ENCODE measurements at regions not wholly inside any gene's neighbourhood (a gene's known extent, or its start where the extent isn't known, plus 50 kb on each side); places are given as distances from the start of the nearest gene placed in this dataset.

DNA sequence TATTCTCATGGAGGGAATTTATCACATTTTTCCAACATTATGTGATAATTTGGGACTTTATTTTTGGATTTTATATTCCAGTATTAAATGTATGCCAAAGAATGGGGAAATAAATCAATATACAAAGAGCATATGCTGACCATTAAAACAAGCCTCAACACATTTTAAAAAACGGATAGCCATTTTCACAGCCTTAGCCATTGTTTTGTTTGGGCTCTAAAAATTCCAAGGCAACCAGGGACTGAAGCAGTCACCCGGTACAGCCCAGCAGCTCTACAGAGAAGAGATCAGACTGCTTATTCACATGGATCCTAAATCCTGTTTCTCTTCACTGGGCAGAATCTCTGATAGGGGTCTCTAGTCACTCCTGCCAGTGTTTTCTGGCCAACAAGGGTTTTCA lies 150.2 kb upstream of the OGFRL1 start:
- WGBS (ENCODE audit: extremely low coverage, insufficient coverage, low lambda C conversion rate): no CpG with 5 or more reads among the region's 2 CpGs
- no peak overlapping the region for H2BK120ac ChIP-seq (ENCODE audit: low read depth, low read length)
- H2BK5ac ChIP-seq (ENCODE audit: low read length): no peak overlapping the region
- H3K4me2 ChIP-seq (ENCODE audit: low read length): no peak overlapping the region
- no peak overlapping the region for H3K4ac ChIP-seq (ENCODE audit: low read depth, low read length)
- H2AK5ac ChIP-seq (ENCODE audit: low read length): no peak overlapping the region
- H3K18ac ChIP-seq (ENCODE audit: low read length): no peak overlapping the region
- no peak overlapping the region for H3K56ac ChIP-seq (ENCODE audit: low read length)
- H3K9ac ChIP-seq (ENCODE audit: low read length): no peak overlapping the region
- H3K79me1 ChIP-seq (ENCODE audit: low read length): no peaks in the 10 kb centered on the region
- no peaks in the 10 kb centered on the region for H3K4me1 ChIP-seq (ENCODE audit: control insufficient read depth, low read depth, low read length)
- H3K4me3 ChIP-seq (ENCODE audit: low read length): no peak overlapping the region
- no peak overlapping the region for H3K27ac ChIP-seq (ENCODE audit: low read depth, low read length)
- no peaks in the 10 kb centered on the region for H3K79me2 ChIP-seq (ENCODE audit: control insufficient read depth, insufficient read depth, low read length)
- H3K36me3 ChIP-seq (ENCODE audit: control insufficient read depth, insufficient read depth, low read length): no peaks in the 10 kb centered on the region
- H4K5ac ChIP-seq (ENCODE audit: low read length): no peak overlapping the region
- no peak overlapping the region for H3K23ac ChIP-seq (ENCODE audit: low read length)
- no peaks in the 10 kb centered on the region for H3K27me3 ChIP-seq (ENCODE audit: insufficient read depth, low read length, poor library complexity)
- no peak for DNase-seq
- no peak overlapping the region for H2BK15ac ChIP-seq (replicated peaks; ENCODE audit: low read depth)
- no peak overlapping the region for H4K8ac ChIP-seq (ENCODE audit: low read depth, low read length)

DNA sequence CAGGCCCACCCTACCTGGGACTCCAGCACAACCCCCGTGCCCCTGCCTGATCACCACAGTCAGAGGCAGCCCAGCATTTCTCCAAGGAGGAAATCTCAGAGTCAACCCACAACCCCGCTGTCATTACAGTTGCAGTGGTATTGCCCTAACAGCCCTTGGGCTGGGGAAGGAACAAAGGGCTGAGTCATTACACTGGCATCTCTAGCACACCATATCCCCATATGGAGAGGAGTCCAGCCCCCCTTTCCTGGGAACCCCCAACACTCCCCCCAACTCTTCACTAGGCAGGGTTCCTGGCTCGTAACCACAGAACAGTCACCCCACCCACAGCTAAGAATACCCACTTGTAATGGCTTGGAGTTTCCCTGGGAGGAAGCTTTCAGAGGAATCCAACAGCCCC lies 149.4 kb upstream of the OGFRL1 start:
- no peak overlapping the region for H3K4ac ChIP-seq (ENCODE audit: low read depth, low read length)
- no peak overlapping the region for H4K8ac ChIP-seq (ENCODE audit: low read depth, low read length)
- H3K9ac ChIP-seq (ENCODE audit: low read length): no peak overlapping the region
- H3K23ac ChIP-seq (ENCODE audit: low read length): no peak overlapping the region
- no peak overlapping the region for H3K56ac ChIP-seq (ENCODE audit: low read length)
- H3K4me2 ChIP-seq (ENCODE audit: low read length): no peak overlapping the region
- no peaks in the 10 kb centered on the region for H3K27me3 ChIP-seq (ENCODE audit: insufficient read depth, low read length, poor library complexity)
- H2BK15ac ChIP-seq (replicated peaks; ENCODE audit: low read depth): no peak overlapping the region
- no peak overlapping the region for H2AK5ac ChIP-seq (ENCODE audit: low read length)
- no peak overlapping the region for H3K18ac ChIP-seq (ENCODE audit: low read length)
- no peaks in the 10 kb centered on the region for H3K79me2 ChIP-seq (ENCODE audit: control insufficient read depth, insufficient read depth, low read length)
- no CpG with 5 or more reads among the region's 3 CpGs for WGBS (ENCODE audit: extremely low coverage, insufficient coverage, low lambda C conversion rate)
- DNase-seq: peak; percentile 18
- no peak overlapping the region for H4K5ac ChIP-seq (ENCODE audit: low read length)
- no peaks in the 10 kb centered on the region for H3K4me1 ChIP-seq (ENCODE audit: control insufficient read depth, low read depth, low read length)
- no peak overlapping the region for H3K4me3 ChIP-seq (ENCODE audit: low read length)
- H2BK120ac ChIP-seq (ENCODE audit: low read depth, low read length): no peak overlapping the region
- no peak overlapping the region for H3K27ac ChIP-seq (ENCODE audit: low read depth, low read length)
- no peaks in the 10 kb centered on the region for H3K36me3 ChIP-seq (ENCODE audit: control insufficient read depth, insufficient read depth, low read length)
- H2BK5ac ChIP-seq (ENCODE audit: low read length): no peak overlapping the region
- H3K79me1 ChIP-seq (ENCODE audit: low read length): no peaks in the 10 kb centered on the region

DNA sequence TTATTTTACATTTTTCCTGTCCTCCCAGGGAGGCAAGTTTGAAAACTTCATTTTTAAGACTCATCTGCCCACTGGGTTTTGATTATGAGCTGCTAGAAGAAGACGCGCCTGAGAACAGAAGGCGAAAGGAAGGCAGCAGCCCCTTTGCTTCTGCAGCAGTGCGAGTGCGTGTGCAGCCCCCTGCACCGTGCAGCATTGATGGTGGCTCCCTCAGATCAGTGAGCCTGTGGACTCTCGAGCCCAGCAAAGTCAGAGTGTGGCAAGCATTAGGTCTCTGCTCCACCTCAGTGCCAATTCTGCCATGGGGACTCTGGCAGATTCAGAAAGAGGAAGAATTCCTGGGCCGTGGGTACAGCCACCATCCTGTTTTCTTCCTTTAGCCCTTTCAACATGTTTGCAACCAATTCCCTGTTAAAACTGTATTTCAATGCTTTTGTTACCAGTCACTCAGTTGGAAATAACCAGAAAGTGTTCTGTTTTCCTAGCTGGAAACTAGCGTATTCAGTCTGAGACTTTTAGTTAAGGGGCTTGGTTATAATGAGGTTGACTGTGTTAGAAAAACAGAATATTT lies 134.8 kb upstream of the OGFRL1 start:
- no peak for DNase-seq
- Histone ChIP-seq H3K79me1 (ENCODE audit: low read length) (no peaks in the 10 kb centered on the region), H3K4me1 (ENCODE audit: control insufficient read depth, low read depth, low read length) (no peaks in the 10 kb centered on the region), H3K56ac (ENCODE audit: low read length) (no peak overlapping the region), H3K27me3 (ENCODE audit: insufficient read depth, low read length, poor library complexity) (no peaks in the 10 kb centered on the region), H4K5ac (ENCODE audit: low read length) (no peak overlapping the region), H3K9ac (ENCODE audit: low read length) (no peak overlapping the region), H3K4me2 (ENCODE audit: low read length) (no peak overlapping the region), H3K18ac (ENCODE audit: low read length) (no peak overlapping the region), H3K79me2 (ENCODE audit: control insufficient read depth, insufficient read depth, low read length) (no peaks in the 10 kb centered on the region), H2BK120ac (ENCODE audit: low read depth, low read length) (no peak overlapping the region), H2BK15ac (replicated peaks; ENCODE audit: low read depth) (no peak overlapping the region), H2AK5ac (ENCODE audit: low read length) (no peak overlapping the region), H4K8ac (ENCODE audit: low read depth, low read length) (no peak overlapping the region), H3K27ac (ENCODE audit: low read depth, low read length) (no peak overlapping the region), H2BK5ac (ENCODE audit: low read length) (no peak overlapping the region), H3K23ac (ENCODE audit: low read length) (no peak overlapping the region), H3K4ac (ENCODE audit: low read depth, low read length) (no peak overlapping the region), H3K4me3 (ENCODE audit: low read length) (no peak overlapping the region), H3K36me3 (ENCODE audit: control insufficient read depth, insufficient read depth, low read length) (no peaks in the 10 kb centered on the region)
- WGBS (ENCODE audit: extremely low coverage, insufficient coverage, low lambda C conversion rate): no CpG with 5 or more reads among the region's 9 CpGs

DNA sequence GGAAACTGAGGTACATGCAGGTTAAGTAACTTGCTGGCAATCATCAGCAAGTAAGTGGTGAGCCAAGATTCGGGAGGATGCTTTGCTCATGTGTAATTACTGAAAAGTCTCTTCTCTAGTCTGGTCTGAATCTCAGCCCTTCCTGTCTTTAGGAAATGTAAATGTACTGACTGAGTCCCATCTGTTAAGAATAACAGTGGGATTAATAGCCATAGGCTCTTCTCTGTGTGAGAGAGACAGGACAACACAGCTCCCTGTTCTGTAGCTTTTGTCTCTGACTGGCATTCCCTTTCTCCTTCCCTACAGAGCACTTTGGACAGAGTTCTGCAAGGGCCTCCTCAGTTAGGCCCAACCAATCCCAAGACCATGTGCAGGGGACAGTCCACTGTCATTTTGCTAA lies 131.3 kb upstream of the OGFRL1 start:
- Histone ChIP-seq H3K4me3 (ENCODE audit: low read length) (no peak overlapping the region), H3K27ac (ENCODE audit: low read depth, low read length) (no peak overlapping the region), H3K23ac (ENCODE audit: low read length) (no peak overlapping the region), H2BK120ac (ENCODE audit: low read depth, low read length) (no peak overlapping the region), H3K79me1 (ENCODE audit: low read length) (no peaks in the 10 kb centered on the region), H3K56ac (ENCODE audit: low read length) (no peak overlapping the region), H3K36me3 (ENCODE audit: control insufficient read depth, insufficient read depth, low read length) (no peaks in the 10 kb centered on the region), H4K5ac (ENCODE audit: low read length) (no peak overlapping the region), H3K18ac (ENCODE audit: low read length) (no peak overlapping the region), H3K4ac (ENCODE audit: low read depth, low read length) (no peak overlapping the region), H3K4me2 (ENCODE audit: low read length) (no peak overlapping the region), H3K79me2 (ENCODE audit: control insufficient read depth, insufficient read depth, low read length) (no peaks in the 10 kb centered on the region), H2BK15ac (replicated peaks; ENCODE audit: low read depth) (no peak overlapping the region), H2BK5ac (ENCODE audit: low read length) (no peak overlapping the region), H3K9ac (ENCODE audit: low read length) (no peak overlapping the region), H3K27me3 (ENCODE audit: insufficient read depth, low read length, poor library complexity) (no peaks in the 10 kb centered on the region), H4K8ac (ENCODE audit: low read depth, low read length) (no peak overlapping the region), H2AK5ac (ENCODE audit: low read length) (no peak overlapping the region), H3K4me1 (ENCODE audit: control insufficient read depth, low read depth, low read length) (no peaks in the 10 kb centered on the region)
- DNase-seq: peak; percentile 13
- no CpG with 5 or more reads among the region's 1 CpG for WGBS (ENCODE audit: extremely low coverage, insufficient coverage, low lambda C conversion rate)

DNA sequence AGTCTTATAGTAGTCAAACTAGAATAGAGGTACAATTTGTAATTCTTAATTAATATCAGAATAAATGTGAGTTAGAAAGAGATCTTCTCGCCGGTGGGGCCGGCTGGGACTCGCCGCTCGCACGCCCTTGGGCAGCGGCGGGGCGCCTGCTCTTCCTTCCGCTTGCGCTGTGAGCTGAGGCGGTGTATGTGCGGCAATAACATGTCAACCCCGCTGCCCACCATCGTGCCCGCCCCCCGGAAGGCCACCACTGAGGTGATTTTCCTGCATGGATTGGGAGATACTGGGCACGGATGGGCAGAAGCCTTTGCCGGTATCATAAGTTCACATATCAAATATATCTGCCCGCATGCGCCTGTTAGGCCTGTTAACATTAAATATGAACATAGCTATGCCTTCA lies 123.7 kb upstream of the OGFRL1 start:
- no peak overlapping the region for H2BK15ac ChIP-seq (replicated peaks; ENCODE audit: low read depth)
- H3K4me2 ChIP-seq (ENCODE audit: low read length): no peak overlapping the region
- no peak overlapping the region for H4K8ac ChIP-seq (ENCODE audit: low read depth, low read length)
- no peak overlapping the region for H4K5ac ChIP-seq (ENCODE audit: low read length)
- H3K27ac ChIP-seq (ENCODE audit: low read depth, low read length): no peak overlapping the region
- no peak overlapping the region for H3K9ac ChIP-seq (ENCODE audit: low read length)
- no peak overlapping the region for H2BK120ac ChIP-seq (ENCODE audit: low read depth, low read length)
- no peak overlapping the region for H3K4ac ChIP-seq (ENCODE audit: low read depth, low read length)
- no peak overlapping the region for H3K4me3 ChIP-seq (ENCODE audit: low read length)
- no peaks in the 10 kb centered on the region for H3K79me1 ChIP-seq (ENCODE audit: low read length)
- no peak overlapping the region for H3K56ac ChIP-seq (ENCODE audit: low read length)
- no peak overlapping the region for H3K18ac ChIP-seq (ENCODE audit: low read length)
- H2BK5ac ChIP-seq (ENCODE audit: low read length): no peak overlapping the region
- WGBS (ENCODE audit: extremely low coverage, insufficient coverage, low lambda C conversion rate): no CpG with 5 or more reads among the region's 22 CpGs
- H3K27me3 ChIP-seq (ENCODE audit: insufficient read depth, low read length, poor library complexity): no peaks in the 10 kb centered on the region
- no peaks in the 10 kb centered on the region for H3K79me2 ChIP-seq (ENCODE audit: control insufficient read depth, insufficient read depth, low read length)
- DNase-seq: no peak
- H3K36me3 ChIP-seq (ENCODE audit: control insufficient read depth, insufficient read depth, low read length): no peaks in the 10 kb centered on the region
- no peak overlapping the region for H3K23ac ChIP-seq (ENCODE audit: low read length)
- H3K4me1 ChIP-seq (ENCODE audit: control insufficient read depth, low read depth, low read length): no peaks in the 10 kb centered on the region
- no peak overlapping the region for H2AK5ac ChIP-seq (ENCODE audit: low read length)

DNA sequence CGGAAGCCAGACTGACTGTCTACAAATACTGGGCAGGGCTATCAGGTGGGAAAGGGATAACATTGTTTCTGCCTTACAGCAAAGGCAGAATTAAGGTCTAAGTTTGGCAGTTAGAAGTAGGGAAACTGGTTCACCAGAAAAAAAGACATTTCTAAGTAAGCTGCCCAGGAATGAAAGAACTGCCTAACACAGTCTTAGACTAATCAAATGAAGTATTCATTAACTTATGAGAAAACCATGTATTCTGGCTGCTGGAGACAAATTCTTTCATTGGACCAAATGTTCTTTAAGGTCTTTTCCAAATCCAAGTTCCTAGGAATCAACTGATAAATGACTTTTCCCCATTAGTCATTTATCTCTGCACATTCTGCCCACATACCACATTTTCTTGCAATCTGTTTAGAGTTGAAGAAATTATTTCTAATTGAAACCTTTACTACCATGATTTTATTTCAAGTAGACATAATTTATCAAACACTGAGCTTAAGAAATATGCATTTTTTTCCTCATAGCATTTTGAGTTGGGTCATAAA lies 120.3 kb upstream of the OGFRL1 start:
- WGBS (ENCODE audit: extremely low coverage, insufficient coverage, low lambda C conversion rate): no CpG with 5 or more reads among the region's 1 CpG
- H3K4me1 ChIP-seq (ENCODE audit: control insufficient read depth, low read depth, low read length): no peaks in the 10 kb centered on the region
- no peak overlapping the region for H3K4me3 ChIP-seq (ENCODE audit: low read length)

More for the DNA sequence above, 120.3 kb upstream of the OGFRL1 start:
- H3K27me3 ChIP-seq (ENCODE audit: insufficient read depth, low read length, poor library complexity): no peaks in the 10 kb centered on the region
- H3K79me2 ChIP-seq (ENCODE audit: control insufficient read depth, insufficient read depth, low read length): no peaks in the 10 kb centered on the region
- no peak overlapping the region for H3K27ac ChIP-seq (ENCODE audit: low read depth, low read length)
- H3K56ac ChIP-seq (ENCODE audit: low read length): no peak overlapping the region
- no peak overlapping the region for H2AK5ac ChIP-seq (ENCODE audit: low read length)
- no peaks in the 10 kb centered on the region for H3K79me1 ChIP-seq (ENCODE audit: low read length)
- no peak overlapping the region for H2BK120ac ChIP-seq (ENCODE audit: low read depth, low read length)
- H3K4me2 ChIP-seq (ENCODE audit: low read length): no peak overlapping the region
- H4K5ac ChIP-seq (ENCODE audit: low read length): no peak overlapping the region
- H4K8ac ChIP-seq (ENCODE audit: low read depth, low read length): no peak overlapping the region
- H3K9ac ChIP-seq (ENCODE audit: low read length): no peak overlapping the region
- H3K18ac ChIP-seq (ENCODE audit: low read length): no peak overlapping the region
- DNase-seq: no peak
- H3K23ac ChIP-seq (ENCODE audit: low read length): no peak overlapping the region
- H2BK5ac ChIP-seq (ENCODE audit: low read length): no peak overlapping the region
- no peak overlapping the region for H3K4ac ChIP-seq (ENCODE audit: low read depth, low read length)
- H3K36me3 ChIP-seq (ENCODE audit: control insufficient read depth, insufficient read depth, low read length): no peaks in the 10 kb centered on the region
- H2BK15ac ChIP-seq (replicated peaks; ENCODE audit: low read depth): no peak overlapping the region
